H1 (cell line): ENCODE measurements at regions not wholly inside any gene's neighbourhood (a gene's known extent, or its start where the extent isn't known, plus 50 kb on each side); places are given as distances from the start of the nearest gene placed in this dataset.

ENCODE experiments used
- CTCF ChIA-PET: fragments of 300-600 bp; sonication (Branson Sonifier 250); formaldehyde crosslinking; loops from one replicate; lab custom pipeline; 2021; ENCODE audit not compliant: partially characterized antibody; lab: Charles Lee
- POLR2A ChIA-PET: fragments of 300-600 bp; sonication (Branson Sonifier 250); formaldehyde crosslinking; loops from one replicate; lab custom pipeline; 2021; ENCODE audit warnings: inconsistent platforms; ENCODE audit not compliant: partially characterized antibody; lab: Charles Lee
- DNase-seq, 2 experiments: peaks; one replicate each; pipeline versions ENCODE4 v3.0.0 to v3.0.0-alpha.2; 2010 to 2022; ENCODE audit warnings: low spot score in 2 of 2, low read depth in 1 of 2, mixed read lengths in 1 of 2
- FAIRE-seq: peaks from 2 replicates; lab custom pipeline; 2011; peaks lifted over from hg19 to GRCh38; lab: Jason Lieb, UNC
- H2AFZ ChIP-seq: 2 replicates; pipeline ENCODE4 v1.8.1; 2012; ENCODE audit warnings: low read length, inconsistent platforms
- H2AK5ac ChIP-seq: 2 replicates; pipeline ENCODE4 v1.6.1; 2013; ENCODE audit warnings: low read depth, low read length
- H2BK120ac ChIP-seq: replicated peaks from 2 replicates; pipeline ENCODE3; 2013; ENCODE audit warnings: low read depth, low read length, inconsistent platforms
- H2BK12ac ChIP-seq: 2 replicates; pipeline ENCODE4 v1.6.1; 2013; ENCODE audit warnings: low read depth, low read length
- H2BK15ac ChIP-seq: 2 replicates; pipeline ENCODE4 v1.6.1; 2013; ENCODE audit warnings: low read length
- H2BK20ac ChIP-seq: 2 replicates; pipeline ENCODE4 v1.6.1; 2013; ENCODE audit warnings: low read length
- H2BK5ac ChIP-seq: 2 replicates; pipeline ENCODE4 v1.6.1; 2013; ENCODE audit warnings: low read depth, low read length
- H3K14ac ChIP-seq: 2 replicates; pipeline ENCODE4 v1.6.1; 2013; ENCODE audit warnings: inconsistent platforms; ENCODE audit not compliant: insufficient read length
- H3K18ac ChIP-seq: 2 replicates; pipeline ENCODE4 v1.6.1; 2013; ENCODE audit warnings: low read length; ENCODE audit errors: extremely low read depth
- H3K23ac ChIP-seq: 2 replicates; pipeline ENCODE4 v1.6.1; 2013; ENCODE audit warnings: inconsistent platforms; ENCODE audit not compliant: insufficient read length
- H3K23me2 ChIP-seq: 2 replicates; pipeline ENCODE4 v1.6.1; 2013; ENCODE audit warnings: low read depth, low read length
- H3K27ac ChIP-seq: 2 replicates; pipeline ENCODE4 v1.6.1; 2011; ENCODE audit warnings: low read depth, low read length, inconsistent platforms
- H3K27me3 ChIP-seq, 4 experiments: replicated peaks in 1 of 4; 1 replicate in 1 of 4; 2 replicates in 3 of 4; pipeline versions ENCODE4 v1.6.1 to v1.8.1; 2011 to 2013; ENCODE audit warnings: low read length in 3 of 4, mild to moderate bottlenecking in 3 of 4, inconsistent platforms in 2 of 4, mixed read lengths in 2 of 4, moderate library complexity in 1 of 4; ENCODE audit not compliant: control insufficient read depth in 3 of 4, insufficient read depth in 3 of 4; ENCODE audit errors: extremely low read depth in 1 of 4
- H3K36me3 ChIP-seq, 4 experiments: 2 replicates each; pipeline versions ENCODE4 v1.6.1 to v1.8.1; 2011 to 2013; ENCODE audit warnings: mild to moderate bottlenecking in 4 of 4, low read length in 3 of 4, moderate library complexity in 2 of 4, control low read depth in 1 of 4, inconsistent platforms in 1 of 4; ENCODE audit not compliant: insufficient read depth in 4 of 4, control insufficient read depth in 2 of 4
- H3K4ac ChIP-seq: replicated peaks from 2 replicates; pipeline ENCODE3; 2013; ENCODE audit warnings: low read length, low read depth, mixed read lengths, inconsistent platforms; ENCODE audit not compliant: insufficient read length
- H3K4me1 ChIP-seq, 4 experiments: replicated peaks in 1 of 4; 1 replicate in 1 of 4; 2 replicates in 3 of 4; pipeline versions ENCODE4 v1.6.1 to v1.8.1; 2011 to 2013; ENCODE audit warnings: low read length in 3 of 4, inconsistent platforms in 2 of 4, mixed read lengths in 1 of 4; ENCODE audit not compliant: insufficient read depth in 4 of 4, control insufficient read depth in 3 of 4
- H3K4me2 ChIP-seq, 2 experiments: 2 replicates each; pipeline versions ENCODE4 v1.6.1 to v1.8.1; 2011 to 2013; ENCODE audit warnings: low read depth in 2 of 2, low read length in 2 of 2, control low read depth in 1 of 2, inconsistent platforms in 1 of 2, mild to moderate bottlenecking in 1 of 2; ENCODE audit not compliant: insufficient read depth in 1 of 2
- H3K4me3 ChIP-seq, 4 experiments: fragments of 200-600, 300-600 bp in 1 of 4; sonication (generic), shearing (Covaris generic), sonication (Bioruptor Twin) in 1 of 4; 2 replicates each; pipeline versions ENCODE4 v1.5.1 to v1.8.1; 2011 to 2016; ENCODE audit warnings: low read length in 4 of 4, low read depth in 3 of 4, control low read depth in 2 of 4, inconsistent platforms in 2 of 4, mild to moderate bottlenecking in 2 of 4, mixed read lengths in 1 of 4, moderate library complexity in 1 of 4; ENCODE audit not compliant: insufficient read depth in 2 of 4; ENCODE audit errors: extremely low read depth in 1 of 4
- H3K56ac ChIP-seq: replicated peaks from 2 replicates; pipeline ENCODE3; 2013; ENCODE audit warnings: low read depth, mild to moderate bottlenecking, mixed read lengths, low read length, inconsistent platforms; ENCODE audit not compliant: insufficient read length
- H3K79me1 ChIP-seq: 2 replicates; pipeline ENCODE4 v1.6.1; 2013; ENCODE audit warnings: low read depth, low read length, control low read depth
- H3K79me2 ChIP-seq, 2 experiments: 2 replicates each; pipeline versions ENCODE4 v1.6.1 to v1.8.1; 2012 to 2013; ENCODE audit warnings: low read length in 2 of 2, mild to moderate bottlenecking in 2 of 2, inconsistent platforms in 1 of 2; ENCODE audit not compliant: insufficient read depth in 2 of 2, control insufficient read depth in 1 of 2
- H3K9ac ChIP-seq, 4 experiments: replicated peaks in 1 of 4; 1 replicate in 1 of 4; 2 replicates in 3 of 4; pipeline versions ENCODE4 v1.6.1 to v1.8.1; 2011 to 2013; ENCODE audit warnings: low read depth in 3 of 4, low read length in 3 of 4, control low read depth in 2 of 4, mild to moderate bottlenecking in 2 of 4, moderate library complexity in 2 of 4, inconsistent platforms in 1 of 4; ENCODE audit errors: extremely low read depth in 1 of 4
- H3K9me3 ChIP-seq, 2 experiments: 2 replicates each; pipeline versions ENCODE4 v1.6.1 to v1.8.1; 2012 to 2013; ENCODE audit warnings: mild to moderate bottlenecking in 2 of 2, moderate library complexity in 2 of 2, control low read depth in 1 of 2, inconsistent platforms in 1 of 2, low read depth in 1 of 2, low read length in 1 of 2, mixed read lengths in 1 of 2; ENCODE audit not compliant: insufficient read depth in 2 of 2
- H4K20me1 ChIP-seq, 2 experiments: replicated peaks in 1 of 2; 2 replicates each; pipeline versions ENCODE3 to v1.8.1; 2011 to 2013; ENCODE audit warnings: inconsistent platforms in 2 of 2, low read length in 2 of 2, mild to moderate bottlenecking in 1 of 2; ENCODE audit not compliant: insufficient read depth in 2 of 2, control insufficient read depth in 1 of 2
- H4K5ac ChIP-seq: 2 replicates; pipeline ENCODE4 v1.6.1; 2013; ENCODE audit warnings: low read length, low read depth, mixed read lengths, inconsistent platforms; ENCODE audit not compliant: insufficient read length
- H4K8ac ChIP-seq: 2 replicates; pipeline ENCODE4 v1.8.0; 2013; ENCODE audit warnings: mild to moderate bottlenecking, moderate library complexity, low read length, inconsistent platforms; ENCODE audit not compliant: insufficient read depth; ENCODE audit errors: extremely low read depth
- H4K91ac ChIP-seq: replicated peaks from 2 replicates; pipeline ENCODE3; 2013; ENCODE audit warnings: low read length, mixed read lengths, inconsistent platforms; ENCODE audit not compliant: insufficient read length
- ASH2L ChIP-seq: fragments of 200-600, 300-600 bp; sonication (generic); IDR thresholded peaks from one replicate; pipeline ENCODE4 v1.7.1; 2017; ENCODE audit warnings: low read length
- ATF3 ChIP-seq: IDR thresholded peaks from 2 replicates; pipeline ENCODE4 v1.6.1; 2011; ENCODE audit warnings: low read depth, mild to moderate bottlenecking, low read length; ENCODE audit not compliant: insufficient read depth
- CBX5 ChIP-seq: fragments of 300-800, 300-1000 bp; sonication (generic); IDR thresholded peaks from 2 replicates; pipeline ENCODE4 v1.7.1; 2016; ENCODE audit warnings: antibody characterized with exemption, low read length, low read depth
- FOSL1 ChIP-seq: IDR thresholded peaks from 2 replicates; pipeline ENCODE4 v1.6.1; 2011; ENCODE audit warnings: mild to moderate bottlenecking, low read depth, low read length, moderate library complexity; ENCODE audit not compliant: insufficient read depth
- GABPA ChIP-seq: IDR thresholded peaks from 2 replicates; pipeline ENCODE4 v1.6.1; 2011; ENCODE audit warnings: mild to moderate bottlenecking, low read length, moderate library complexity, borderline replicate concordance; ENCODE audit not compliant: insufficient read depth
- JUN ChIP-seq: IDR thresholded peaks from 2 replicates; pipeline ENCODE4 v1.6.1; 2011; ENCODE audit warnings: low read depth, mild to moderate bottlenecking, improper control_type of control experiment, low read length
- KDM1A ChIP-seq: fragments of 200-600, 300-600 bp; sonication (generic); IDR thresholded peaks from 2 replicates; pipeline ENCODE4 v1.7.1; 2016; ENCODE audit warnings: mild to moderate bottlenecking, low read length, borderline replicate concordance
- MAX ChIP-seq: IDR thresholded peaks from 2 replicates; pipeline ENCODE4 v1.6.1; 2012; ENCODE audit warnings: inconsistent platforms
- SP4 ChIP-seq: IDR thresholded peaks from 2 replicates; pipeline ENCODE4 v1.6.1; 2012; ENCODE audit warnings: low read length, inconsistent platforms
- TAF1 ChIP-seq: IDR thresholded peaks from 2 replicates; pipeline ENCODE4 v1.6.1; 2011; ENCODE audit warnings: mild to moderate bottlenecking, low read depth, low read length
- TBP ChIP-seq: IDR thresholded peaks from 2 replicates; pipeline ENCODE4 v1.6.1; 2011; ENCODE audit warnings: low read depth, low read length, improper control_type of control experiment
- TEAD4 ChIP-seq: IDR thresholded peaks from 2 replicates; pipeline ENCODE4 v1.6.1; 2012; ENCODE audit warnings: low read depth, low read length, inconsistent platforms, mixed read lengths
- WGBS, 2 experiments: shearing (Covaris generic) in 1 of 2; methylation state at CpG; one replicate each; pipeline versions ENCODE4 v1.1.6 to v1.1.7; 2013 to 2015; ENCODE audit warnings: low lambda C conversion rate in 2 of 2, mixed read lengths in 2 of 2, inconsistent platforms in 1 of 2, low coverage in 1 of 2, missing lambda C conversion rate in 1 of 2; ENCODE audit not compliant: insufficient replicate concordance in 2 of 2, insufficient coverage in 1 of 2, insufficient read length in 1 of 2; ENCODE audit errors: extremely low coverage in 1 of 2, missing lambda C conversion rate in 1 of 2; 5-methylcytosine and 5-hydroxymethylcytosine counted together
- TF ChIP-seq, protein P1 (sequence below): IDR thresholded peaks from 2 replicates; pipeline ENCODE4 v1.6.1; 2011; ENCODE audit warnings: low read length, improper control_type of control experiment

GRCh38 chr4:108529102-108529501 is 91.3 kb upstream of the RPL34 start:
- WGBS, 2 experiments, result 73% methylated on average over 1 of the region's 1 CpG; no CpG with 5 or more reads in 1 of the 2 experiments
- Histone ChIP-seq H3K27ac (no peak overlapping the region), H3K4me2 (peak overlapping the region in 1 of 2 experiments; percentile 28; a peak in 1 of 4 replicates), H3K9ac (no peak overlapping the region), H4K91ac (no peak overlapping the region), H3K23me2 (no peaks in the 10 kb centered on the region; the same call in 1 of the 2 replicates), H2BK15ac (no peak overlapping the region), H2BK12ac (no peak overlapping the region), H3K18ac (no peak overlapping the region), H2BK20ac (no peak overlapping the region), H2BK120ac (no peak overlapping the region), H3K23ac (no peak overlapping the region), H2BK5ac (no peak overlapping the region), H3K79me2 (no peaks in the 10 kb centered on the region), H2AK5ac (no peak overlapping the region), H4K8ac (no peak overlapping the region), H3K14ac (no peak overlapping the region), H3K4ac (no peak overlapping the region), H3K4me3 (no peak overlapping the region), H4K5ac (no peak overlapping the region), H3K4me1 (no peaks in the 10 kb centered on the region), H3K27me3 (peaks cover 0 to 1% (median 0%) of the 10 kb centered on the region in 4 experiments; a peak in 1 of 7 replicates), H2AFZ (no peak overlapping the region), H3K36me3 (no peaks in the 10 kb centered on the region), H3K56ac (no peak overlapping the region), H3K9me3 (no peaks in the 10 kb centered on the region), H4K20me1 (no peaks in the 10 kb centered on the region), H3K79me1 (no peaks in the 10 kb centered on the region)
- FAIRE-seq (no peak), DNase-seq (no peak)
- POLR2A ChIA-PET, result interaction anchor here (0.9 kb wide), 1 partner anchor 94 kb away, joined by 3 read pairs; no protein-coding TSS in a partner anchor
- CTCF ChIA-PET, result interaction anchor here (1.1 to 1.8 kb wide), 3 partner anchors 14 to 510 kb away, joined by 3 to 5 read pairs (median 4); no protein-coding TSS in a partner anchor
- TF ChIP-seq TEAD4 (no peak), KDM1A (no peak), JUN (no peak), CBX5 (no peak), SP4 (no peak), FOSL1 (no peak), GABPA (no peak), TAF1 (no peak), ATF3 (no peak), MAX (no peak), TBP (no peak), ASH2L (no peak)
- TF ChIP-seq, protein P1, sequence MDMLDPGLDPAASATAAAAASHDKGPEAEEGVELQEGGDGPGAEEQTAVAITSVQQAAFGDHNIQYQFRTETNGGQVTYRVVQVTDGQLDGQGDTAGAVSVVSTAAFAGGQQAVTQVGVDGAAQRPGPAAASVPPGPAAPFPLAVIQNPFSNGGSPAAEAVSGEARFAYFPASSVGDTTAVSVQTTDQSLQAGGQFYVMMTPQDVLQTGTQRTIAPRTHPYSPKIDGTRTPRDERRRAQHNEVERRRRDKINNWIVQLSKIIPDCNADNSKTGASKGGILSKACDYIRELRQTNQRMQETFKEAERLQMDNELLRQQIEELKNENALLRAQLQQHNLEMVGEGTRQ, result no peak
